NCI-H524 treated with DMSO at 0.1 percent for 48 hours (cell line): ENCODE measurements at regions not wholly inside any gene's neighbourhood (a gene's known extent, or its start where the extent isn't known, plus 50 kb on each side); places are given as distances from the start of the nearest gene placed in this dataset.

Source experiments
- DNase-seq: peaks from one replicate; lab custom pipeline; 2025; lab: John Stamatoyannopoulos, UW

DNA sequence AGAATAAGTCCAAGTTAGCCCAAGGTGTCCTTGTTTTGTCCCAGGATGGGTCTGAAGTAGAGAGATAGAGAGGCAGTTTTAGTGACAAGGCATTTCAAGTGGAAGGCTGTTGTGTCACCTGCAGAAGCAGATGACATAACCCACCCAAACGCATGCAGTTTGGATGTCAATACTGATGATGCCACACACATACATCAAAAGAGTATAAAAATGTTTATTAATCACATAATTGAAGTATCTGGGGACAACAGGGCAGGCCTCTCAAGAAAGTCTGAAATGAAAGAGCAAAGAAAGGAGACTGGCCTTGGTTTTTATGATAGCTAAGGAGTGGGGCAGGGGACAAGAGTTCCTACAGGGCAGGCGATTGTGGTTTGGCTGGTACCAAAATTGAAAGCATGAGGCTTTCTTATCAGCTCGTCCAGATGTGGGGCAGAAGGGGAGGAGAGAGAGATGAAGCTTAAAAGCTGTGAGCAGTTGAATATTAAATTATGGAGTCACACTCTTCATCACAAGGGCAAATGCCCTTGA, 78.4 kb upstream of the TSPAN8 start:
- no peak for DNase-seq

DNA sequence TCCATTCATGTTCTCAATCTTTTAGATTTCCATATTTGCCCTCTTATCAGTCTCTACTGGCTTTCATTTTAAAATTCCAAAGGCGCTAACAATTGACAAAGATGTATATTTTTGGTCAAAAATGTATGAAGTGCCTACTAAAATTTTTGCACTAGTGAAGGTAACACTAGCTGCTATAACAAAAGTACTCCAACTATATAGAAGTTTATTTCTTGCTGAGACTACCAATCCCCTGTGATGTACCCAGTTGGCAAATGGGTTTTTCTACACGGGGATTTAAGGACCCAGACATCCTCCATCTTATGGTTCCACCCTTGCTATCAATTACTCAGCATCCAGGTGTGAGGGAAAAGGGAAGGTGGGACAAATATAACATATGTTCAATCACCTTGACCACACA, 75.3 kb upstream of the TSPAN8 start:
- no peak for DNase-seq

DNA sequence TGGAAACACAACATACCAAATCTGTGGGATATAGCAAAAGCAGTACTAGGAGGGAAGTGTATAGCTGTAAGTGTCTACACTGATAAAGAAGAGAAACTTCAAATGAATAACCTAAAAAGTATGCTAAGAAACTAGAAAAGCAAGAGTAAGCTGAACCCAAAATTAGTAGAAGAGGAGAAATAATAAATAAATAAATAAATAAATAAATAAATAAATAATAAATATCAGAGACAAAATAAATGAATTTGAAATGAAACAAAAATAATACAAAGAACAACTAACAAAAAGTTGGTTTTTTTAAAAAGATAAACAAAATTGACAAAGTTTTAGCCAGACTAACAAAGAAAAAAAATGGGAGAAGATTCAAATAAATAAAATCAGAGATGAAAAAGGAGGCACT, 72.7 kb upstream of the TSPAN8 start:
- DNase-seq, result no peak

DNA sequence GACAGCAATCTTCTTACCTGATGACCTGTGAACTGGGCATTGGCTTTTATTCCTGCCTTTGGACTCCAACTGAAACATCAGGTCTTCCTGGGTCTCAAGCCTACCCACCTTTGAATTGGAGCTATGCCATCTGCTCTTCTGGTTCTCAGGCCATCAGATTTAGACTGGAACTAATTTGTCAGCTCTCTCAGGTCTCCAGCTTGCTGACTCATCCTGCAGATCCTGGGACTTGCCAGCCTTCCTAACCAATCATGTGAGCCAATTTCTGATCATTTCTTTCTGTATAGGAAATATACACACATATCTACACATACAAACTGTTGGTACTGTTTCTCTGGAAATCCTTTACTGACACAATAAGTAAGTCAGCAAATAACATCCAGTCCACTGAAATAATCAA, 65.3 kb upstream of the TSPAN8 start:
- DNase-seq, result no peak

DNA sequence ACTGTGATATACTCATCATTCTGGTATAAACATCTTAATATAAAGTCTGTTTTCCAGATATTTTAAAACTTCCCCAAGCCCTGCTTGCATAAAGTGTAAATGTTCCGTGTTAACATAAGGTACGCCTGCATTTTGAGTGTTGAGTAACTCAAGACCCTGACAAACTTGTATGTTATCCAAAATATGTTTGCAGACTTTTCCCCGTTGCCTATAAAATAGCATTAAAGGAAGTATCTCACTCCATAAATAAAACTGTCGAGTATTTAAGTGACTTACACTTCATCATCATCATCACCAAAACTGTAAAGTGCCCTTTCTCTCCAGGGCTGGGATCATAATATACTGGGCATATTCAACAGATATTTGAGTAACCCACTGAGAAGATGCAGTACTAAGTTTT, 64.6 kb upstream of the TSPAN8 start:
- DNase-seq, result no peak

DNA sequence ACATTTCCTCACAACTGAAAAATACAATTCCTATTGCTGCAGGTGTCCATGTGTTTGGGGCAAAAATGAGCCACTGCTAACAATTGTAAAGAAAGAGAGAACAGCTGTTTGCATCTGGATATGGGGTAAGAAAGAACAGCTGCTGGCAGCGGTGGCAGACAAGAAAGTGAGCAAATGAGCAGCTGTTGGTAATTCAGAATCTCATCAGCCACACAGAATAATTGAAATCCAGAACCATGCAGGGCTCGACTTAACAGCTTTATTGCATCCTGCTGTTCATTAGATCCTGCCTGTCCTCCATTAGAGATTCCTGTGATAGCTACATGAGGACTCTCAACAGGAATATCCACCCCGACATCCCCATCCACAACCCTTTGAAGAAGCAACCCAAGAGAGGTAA, 62.5 kb upstream of the TSPAN8 start:
- peak; percentile 40 for DNase-seq

DNA sequence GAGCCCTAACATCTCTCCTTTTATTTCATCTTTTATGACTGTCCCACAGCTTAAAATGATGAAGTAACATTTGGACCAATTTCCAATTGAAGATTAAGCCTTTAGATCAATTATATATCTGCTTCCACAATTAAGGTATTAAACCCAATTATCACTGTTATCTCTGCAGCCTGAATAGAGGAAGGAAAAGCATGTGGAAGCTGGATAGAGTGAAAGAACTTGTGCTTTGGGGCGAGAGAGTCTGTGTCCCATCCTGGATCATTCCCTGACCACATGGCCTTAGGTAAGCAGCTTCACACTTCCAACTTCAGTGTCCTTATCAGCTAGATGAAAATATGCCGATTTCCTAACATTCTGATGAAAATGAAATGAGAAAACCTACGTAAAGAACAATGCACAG, 61.4 kb upstream of the TSPAN8 start:
- DNase-seq, result peak; percentile 20

DNA sequence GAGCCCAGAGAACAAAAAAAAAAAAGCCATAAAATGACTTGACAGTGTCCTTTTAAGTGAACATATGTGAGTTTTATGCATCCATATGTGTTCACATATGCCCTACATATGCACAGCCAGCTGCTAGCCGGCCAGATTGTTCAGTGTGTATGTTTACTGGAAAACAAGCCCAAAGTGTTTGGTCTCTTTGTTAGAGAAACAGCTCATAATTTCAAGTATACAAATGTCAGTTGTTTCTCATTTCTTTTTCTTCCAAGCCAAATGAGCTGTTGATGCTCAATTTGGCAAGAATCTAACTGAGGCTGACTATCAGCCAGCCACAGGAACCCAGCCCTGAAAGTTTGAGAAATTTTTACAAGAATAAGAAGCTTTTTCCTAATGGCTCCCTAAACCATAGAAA, 60.8 kb upstream of the TSPAN8 start:
- no peak for DNase-seq

DNA sequence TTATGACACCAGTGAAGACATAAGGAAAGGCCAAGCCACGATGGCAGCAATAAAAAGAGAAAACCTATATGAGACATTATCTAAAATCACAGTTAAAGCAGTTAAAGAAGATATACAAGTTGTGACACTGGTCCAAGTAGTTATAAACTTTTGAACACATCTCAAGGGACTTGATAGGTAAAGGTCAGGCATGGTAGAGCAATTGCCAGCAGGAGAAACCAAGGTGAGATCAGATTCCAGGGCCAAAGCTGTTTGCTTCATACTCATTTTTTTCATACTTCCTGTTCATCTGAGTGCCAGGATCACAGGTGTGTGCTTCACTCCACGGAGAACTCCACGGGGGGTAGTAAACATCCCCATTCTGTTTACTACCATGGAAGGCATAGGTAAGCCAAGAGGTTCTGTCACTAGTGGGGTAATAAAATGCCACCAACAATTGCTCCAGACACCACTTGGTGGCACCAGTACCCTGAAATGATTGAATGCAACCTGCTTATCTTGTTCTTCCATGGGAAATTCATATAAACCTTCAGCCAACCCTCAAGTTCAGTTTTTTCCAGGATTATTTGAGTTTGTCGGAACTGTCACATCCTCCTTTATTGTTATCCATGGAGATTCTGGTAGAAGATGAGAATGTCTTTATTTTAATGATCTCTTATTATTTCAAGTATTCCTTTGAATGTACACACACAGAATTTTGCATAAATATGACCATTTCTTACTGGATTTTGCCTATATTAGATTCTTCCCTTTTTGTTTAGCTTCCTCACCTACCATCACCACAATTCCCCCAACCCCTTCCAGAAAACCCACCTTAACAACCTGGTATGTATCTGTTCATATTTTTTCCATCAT, 59.2 kb upstream of the TSPAN8 start:
- DNase-seq, result peak; percentile 38

DNA sequence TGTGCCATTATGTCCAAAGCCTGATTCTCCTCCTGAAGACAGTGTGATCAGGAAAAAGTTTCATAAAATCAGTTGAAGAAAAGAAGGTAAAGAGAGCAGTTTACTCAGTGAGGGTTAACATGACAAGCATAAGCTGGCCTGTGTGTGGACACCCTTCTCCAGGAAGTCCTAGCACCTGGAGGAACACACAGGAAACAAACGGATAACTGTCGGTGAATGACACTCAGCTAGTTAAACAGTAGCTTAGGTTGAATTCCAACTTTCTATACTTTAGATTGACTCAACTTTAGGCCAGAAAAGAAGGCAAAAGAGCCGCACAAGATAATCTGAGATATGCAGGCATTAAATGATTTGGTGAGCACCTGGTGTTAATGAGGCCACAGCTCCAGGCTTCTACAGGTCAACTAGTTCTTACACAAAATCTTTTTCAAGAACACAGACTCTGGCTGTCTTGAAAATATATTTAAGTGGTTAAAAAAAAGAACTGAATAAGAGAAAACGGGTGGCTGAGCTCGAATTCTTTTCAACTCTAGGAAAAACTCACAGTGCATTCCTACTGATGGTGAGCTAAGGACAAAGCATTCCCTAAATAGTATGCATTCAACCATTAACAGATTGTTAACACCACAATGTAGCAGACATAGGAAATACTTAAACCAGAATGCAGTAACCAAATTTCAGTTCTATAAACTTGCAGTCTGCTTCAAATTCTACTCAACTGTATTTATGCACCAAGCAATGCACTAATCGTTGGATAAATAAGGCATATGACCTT, 56.9 kb upstream of the TSPAN8 start:
- DNase-seq, result no peak

DNA sequence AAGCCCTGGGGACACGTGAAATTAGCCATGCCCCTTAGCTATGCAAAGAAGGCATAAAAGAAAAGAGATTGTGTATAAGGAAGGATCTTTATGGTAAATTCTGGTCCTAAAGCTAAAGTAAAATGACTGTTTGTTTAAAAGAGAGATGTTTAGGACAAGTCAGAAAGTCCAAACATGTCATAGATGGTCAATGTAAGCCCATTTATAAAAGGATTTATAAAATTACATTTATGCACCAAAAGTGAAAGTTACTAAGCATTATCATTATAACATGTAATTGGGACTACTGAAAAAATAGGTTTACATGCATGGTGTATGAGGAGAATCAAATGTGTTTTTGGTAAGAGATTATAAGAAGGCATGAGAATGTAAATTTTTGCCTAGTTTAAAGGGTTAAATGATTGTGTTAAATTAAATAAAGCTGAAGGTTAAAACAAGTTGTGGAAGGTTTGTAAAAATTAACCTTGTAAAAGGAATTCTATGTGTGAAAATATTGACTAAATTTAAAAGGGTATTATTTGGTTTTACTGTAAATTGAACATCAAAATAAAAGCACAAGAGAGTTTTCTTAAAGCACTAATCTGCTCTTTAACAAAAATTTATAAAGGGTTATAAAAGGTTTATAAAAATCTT, 50.4 kb upstream of the TSPAN8 start:
- DNase-seq, result no peak
